ENCODE measurements at regions not wholly inside any gene's neighbourhood (a gene's known extent, or its start where the extent isn't known, plus 50 kb on each side); places are given as distances from the start of the nearest gene placed in this dataset.

DNA sequence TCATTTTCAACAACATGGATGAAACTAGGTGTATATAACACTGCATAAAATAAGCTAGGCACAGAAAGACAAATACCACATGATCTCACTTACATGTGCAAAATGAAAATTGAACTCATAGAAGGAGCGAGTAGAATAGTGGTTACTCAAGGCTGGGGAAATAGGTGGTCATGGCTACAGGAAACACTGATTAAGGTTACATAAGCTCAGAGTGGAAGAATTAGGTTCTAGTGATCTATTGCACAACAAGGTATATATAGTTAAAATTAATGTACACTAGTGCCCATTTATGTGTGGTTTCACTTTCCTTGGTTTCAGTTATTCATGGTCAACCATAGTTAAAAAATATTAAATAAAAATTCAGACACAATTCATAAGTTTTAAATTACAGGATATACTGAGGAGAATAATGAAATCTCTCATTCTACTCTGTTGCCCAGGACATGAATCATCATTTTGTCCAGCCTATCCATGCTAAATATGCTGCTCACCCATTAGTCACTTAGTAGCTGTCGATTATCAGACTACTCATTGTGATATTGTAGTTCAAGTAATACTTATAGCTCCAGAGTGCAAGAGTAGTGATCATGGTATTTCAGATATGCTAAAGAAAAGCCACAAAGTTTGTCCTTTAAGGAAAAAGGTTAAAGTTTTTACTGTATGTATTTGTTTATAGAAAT lies 1530.9 kb upstream of the LRRTM1 start:
- Mint-ChIP-seq H3K27ac (no peak overlapping the region), H3K4me1 (no peaks in the 10 kb centered on the region), H3K9me3 (peaks cover 3 to 21% (median 8%) of the 10 kb centered on the region in 3 donors), H3K27me3 (no peaks in the 10 kb centered on the region), H3K36me3 (no peaks in the 10 kb centered on the region), H3K4me3 (no peak overlapping the region)

DNA sequence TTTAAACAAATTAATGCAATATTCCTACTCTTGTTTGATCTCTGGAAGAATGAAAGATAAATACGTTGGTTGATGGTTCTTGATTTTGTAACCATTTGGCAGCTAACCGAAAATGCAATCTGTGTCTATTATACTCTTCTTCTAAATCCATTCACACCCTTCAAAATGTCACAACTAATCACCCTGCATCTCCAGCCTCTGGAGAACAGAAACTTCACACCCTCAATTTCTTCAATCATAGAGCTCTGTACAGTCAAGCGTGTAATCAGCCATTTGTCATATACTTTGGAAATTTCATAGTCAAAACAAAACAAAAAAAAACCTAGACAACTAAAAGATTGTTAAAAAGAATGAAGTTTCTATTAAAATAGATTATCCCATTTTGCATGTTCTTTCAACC lies 1482.3 kb upstream of the LRRTM1 start:
- Mint-ChIP-seq H3K4me3 (no peak overlapping the region), H3K27ac (no peak overlapping the region), H3K4me1 (no peaks in the 10 kb centered on the region), H3K9me3 (peaks cover 2 to 32% (median 2%) of the 10 kb centered on the region in 3 donors), H3K27me3 (no peaks in the 10 kb centered on the region), H3K36me3 (no peaks in the 10 kb centered on the region)

DNA sequence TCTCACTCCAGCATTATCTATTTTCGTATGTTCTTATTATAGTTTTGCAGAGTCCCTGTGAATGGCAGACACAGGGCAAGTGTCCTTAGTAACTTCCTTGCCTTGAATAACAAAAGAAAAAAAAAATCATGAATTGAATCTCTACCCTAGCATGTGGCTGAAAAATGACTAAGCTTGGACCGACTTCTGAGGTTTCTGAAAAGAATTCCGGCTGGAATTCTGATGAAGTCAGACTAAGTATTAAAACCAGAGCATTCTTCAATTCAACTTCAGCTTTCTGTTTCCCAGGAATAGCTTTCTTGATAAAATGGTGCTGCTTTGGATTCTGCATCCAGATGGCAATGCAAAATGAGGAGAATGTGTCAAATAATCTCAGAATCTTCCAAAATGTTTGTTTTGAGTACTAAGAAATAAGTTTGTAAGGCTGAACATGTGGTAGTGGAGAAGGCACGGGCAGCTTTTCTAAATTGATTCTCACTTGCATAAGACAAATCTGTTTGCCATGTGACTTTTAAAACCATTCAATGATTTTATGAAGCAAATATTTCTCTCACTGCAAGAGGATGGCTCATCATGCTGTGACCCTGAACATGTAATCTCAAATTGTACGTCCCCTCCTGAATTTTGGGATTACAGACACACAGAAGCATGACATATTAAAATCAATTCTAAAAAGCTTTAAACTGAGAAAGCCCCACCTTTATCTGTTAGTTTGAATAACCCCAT lies 1462.8 kb upstream of the LRRTM1 start:
- H3K9me3 Mint-ChIP-seq = peaks cover 0 to 6% (median 2%) of the 10 kb centered on the region in 3 donors
- H3K4me3 Mint-ChIP-seq = no peak overlapping the region
- H3K4me1 Mint-ChIP-seq = peaks cover 0 to 2% (median 0%) of the 10 kb centered on the region in 3 donors
- H3K27ac Mint-ChIP-seq = no peak overlapping the region
- no peaks in the 10 kb centered on the region for H3K27me3 Mint-ChIP-seq
- no peaks in the 10 kb centered on the region for H3K36me3 Mint-ChIP-seq

DNA sequence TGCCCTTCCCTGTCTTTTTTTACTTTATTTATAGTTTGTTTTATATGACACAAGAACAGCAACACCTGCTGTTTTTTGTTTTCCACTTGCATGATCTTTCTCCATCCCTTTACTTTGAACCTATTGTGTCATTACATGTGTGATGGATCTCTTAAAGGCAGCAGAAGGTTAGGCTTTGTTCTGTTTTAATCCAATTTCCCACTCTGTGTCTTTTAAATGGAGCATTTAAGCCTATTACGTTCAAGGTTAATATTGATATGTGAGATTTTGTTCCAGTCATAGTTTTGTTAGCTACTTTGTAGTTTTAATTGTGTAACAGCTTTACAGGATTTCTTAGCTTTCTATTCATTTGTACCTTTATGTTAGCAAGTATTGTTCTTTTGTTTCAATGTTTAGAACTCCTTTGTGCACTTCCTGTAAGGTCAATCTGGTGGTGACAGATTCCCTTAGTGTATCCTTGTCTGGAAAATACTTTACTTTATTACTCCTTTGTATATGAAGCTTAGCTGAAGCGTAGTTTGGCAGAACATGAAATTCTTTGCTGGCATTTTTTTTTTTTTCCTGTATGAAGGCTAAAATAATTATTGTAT lies 1443.0 kb upstream of the LRRTM1 start:
- H3K4me3 Mint-ChIP-seq = no peak overlapping the region
- H3K9me3 Mint-ChIP-seq = peaks cover 0 to 13% (median 5%) of the 10 kb centered on the region in 3 donors
- H3K4me1 Mint-ChIP-seq = no peaks in the 10 kb centered on the region
- no peak overlapping the region for H3K27ac Mint-ChIP-seq
- no peaks in the 10 kb centered on the region for H3K36me3 Mint-ChIP-seq
- no peaks in the 10 kb centered on the region for H3K27me3 Mint-ChIP-seq

- Mint-ChIP-seq H3K36me3 (no peaks in the 10 kb centered on the region), H3K9me3 (peaks cover 3 to 4% (median 4%) of the 10 kb centered on the region in 3 donors), H3K4me1 (peaks cover 0 to 1% (median 0%) of the 10 kb centered on the region in 3 donors), H3K27ac (no peak overlapping the region), H3K4me3 (no peak overlapping the region), H3K27me3 (no peaks in the 10 kb centered on the region)
Observed at GRCh38 chr2:81739966-81740365, 1435.4 kb upstream of the LRRTM1 start.

DNA sequence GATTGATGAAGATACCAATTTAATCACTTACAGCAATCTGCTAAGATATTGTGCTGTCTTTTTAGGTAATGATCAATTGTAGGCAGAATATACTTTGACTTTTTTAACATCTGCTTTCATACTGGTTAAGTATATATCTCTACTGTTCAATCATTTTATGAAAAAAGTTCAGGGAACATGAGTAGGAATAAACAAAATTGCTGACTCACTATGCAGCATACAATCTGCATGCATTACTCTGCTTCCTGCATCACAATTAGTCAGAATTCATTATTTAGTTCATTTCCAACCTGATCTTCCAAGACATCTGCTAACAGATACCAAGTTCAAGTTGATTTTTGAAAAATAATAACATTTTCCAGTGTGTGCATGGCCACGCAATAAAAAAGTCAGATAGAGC lies 1430.4 kb upstream of the LRRTM1 start:
- H3K27ac Mint-ChIP-seq = no peak overlapping the region
- no peaks in the 10 kb centered on the region for H3K4me1 Mint-ChIP-seq
- H3K36me3 Mint-ChIP-seq = no peaks in the 10 kb centered on the region
- H3K4me3 Mint-ChIP-seq = no peak overlapping the region
- no peaks in the 10 kb centered on the region for H3K27me3 Mint-ChIP-seq
- peaks cover 6% of the 10 kb centered on the region in 3 donors for H3K9me3 Mint-ChIP-seq

GRCh38 chr2:81714817-81715216 lies 1410.3 kb upstream of the LRRTM1 start:
- Mint-ChIP-seq H3K36me3 (peaks cover 2% of the 10 kb centered on the region), H3K4me3 (no peak overlapping the region), H3K27ac (no peak overlapping the region), H3K4me1 (no peaks in the 10 kb centered on the region), H3K27me3 (no peaks in the 10 kb centered on the region), H3K9me3 (peaks cover 7 to 24% (median 10%) of the 10 kb centered on the region in 3 donors)

GRCh38 chr2:81706856-81707255 lies 1402.3 kb upstream of the LRRTM1 start:
- Mint-ChIP-seq H3K9me3 (peaks cover 2 to 9% (median 5%) of the 10 kb centered on the region in 3 donors), H3K27me3 (no peaks in the 10 kb centered on the region), H3K27ac (no peak overlapping the region), H3K4me3 (no peak overlapping the region), H3K4me1 (no peaks in the 10 kb centered on the region), H3K36me3 (no peaks in the 10 kb centered on the region)

DNA sequence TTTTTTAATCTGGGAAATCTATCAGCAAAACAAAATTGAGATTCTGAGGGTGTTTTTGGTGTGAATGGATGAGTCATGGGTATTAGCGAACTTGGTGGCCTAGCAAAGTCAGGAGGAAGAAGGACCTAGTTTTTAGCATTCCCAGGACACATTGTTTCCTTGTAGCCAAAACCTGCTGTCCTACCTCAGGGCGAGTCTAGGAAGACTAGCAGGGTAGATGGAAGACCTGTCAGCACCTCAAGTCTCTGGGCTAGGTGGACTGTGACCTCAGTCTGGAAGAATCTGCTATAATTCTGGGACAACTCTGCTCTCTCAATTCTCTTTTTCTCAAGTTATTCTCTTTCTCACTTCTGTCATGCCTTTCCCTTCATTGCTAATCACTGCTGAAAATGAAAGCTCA lies 1399.3 kb upstream of the LRRTM1 start:
- Mint-ChIP-seq H3K4me1 (no peaks in the 10 kb centered on the region), H3K9me3 (peaks cover 0 to 6% (median 3%) of the 10 kb centered on the region in 3 donors), H3K4me3 (no peak overlapping the region), H3K27me3 (no peaks in the 10 kb centered on the region), H3K36me3 (no peaks in the 10 kb centered on the region), H3K27ac (no peak overlapping the region)

DNA sequence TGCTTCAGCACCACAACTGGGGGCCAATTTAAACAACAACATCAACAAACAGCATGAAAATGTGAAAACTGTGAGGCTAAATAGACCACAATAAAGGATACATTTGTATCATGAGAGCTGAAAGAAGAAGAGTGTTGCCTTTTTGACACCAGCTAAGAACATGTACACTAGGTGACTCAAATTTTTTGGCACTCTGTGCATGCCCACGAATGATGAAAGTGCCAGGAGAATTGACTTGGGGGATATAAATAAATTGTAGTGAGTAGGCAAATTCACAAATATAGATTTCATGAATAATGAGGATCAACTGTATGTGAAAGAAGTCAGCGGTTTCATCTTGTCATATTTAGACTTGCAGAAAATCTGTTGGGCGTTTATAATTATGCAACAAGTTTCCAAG lies 1388.0 kb upstream of the LRRTM1 start:
- Mint-ChIP-seq H3K27me3 (no peaks in the 10 kb centered on the region), H3K27ac (no peak overlapping the region), H3K4me3 (no peak overlapping the region), H3K9me3 (peaks cover 4 to 9% (median 9%) of the 10 kb centered on the region in 3 donors), H3K36me3 (no peaks in the 10 kb centered on the region), H3K4me1 (no peaks in the 10 kb centered on the region)

- Mint-ChIP-seq H3K4me1 (no peaks in the 10 kb centered on the region), H3K27ac (no peak overlapping the region), H3K27me3 (no peaks in the 10 kb centered on the region), H3K4me3 (no peak overlapping the region), H3K9me3 (peaks cover 0 to 8% (median 2%) of the 10 kb centered on the region in 3 donors), H3K36me3 (no peaks in the 10 kb centered on the region)
Observed at GRCh38 chr2:81675641-81676040, 1371.1 kb upstream of the LRRTM1 start.

DNA sequence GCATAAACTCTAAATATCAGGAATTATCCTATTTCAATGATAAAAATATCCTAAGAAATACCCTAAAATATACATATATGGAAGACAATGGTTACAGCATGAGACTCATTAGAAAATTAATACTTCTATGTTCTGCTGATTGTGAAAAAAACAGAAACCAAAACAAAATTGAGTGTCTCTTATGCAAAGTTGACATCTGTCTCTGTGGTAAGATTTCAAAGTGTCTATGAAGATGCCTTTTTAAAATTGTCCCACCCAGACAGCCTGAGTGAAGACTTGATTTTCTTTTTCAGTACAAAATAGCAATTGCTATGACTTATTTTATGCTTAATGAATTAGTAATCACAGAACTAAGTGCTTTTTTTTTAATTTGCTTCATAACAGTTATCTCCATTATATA lies 1368.4 kb upstream of the LRRTM1 start:
- H3K4me1 Mint-ChIP-seq = no peaks in the 10 kb centered on the region
- no peaks in the 10 kb centered on the region for H3K36me3 Mint-ChIP-seq
- no peaks in the 10 kb centered on the region for H3K27me3 Mint-ChIP-seq
- H3K4me3 Mint-ChIP-seq = no peak overlapping the region
- H3K27ac Mint-ChIP-seq = no peak overlapping the region
- H3K9me3 Mint-ChIP-seq = peaks cover 1 to 6% (median 2%) of the 10 kb centered on the region in 3 donors

- H3K4me3 Mint-ChIP-seq = no peak overlapping the region
Observed at GRCh38 chr2:81672516-81672915, 1368.0 kb upstream of the LRRTM1 start.

DNA sequence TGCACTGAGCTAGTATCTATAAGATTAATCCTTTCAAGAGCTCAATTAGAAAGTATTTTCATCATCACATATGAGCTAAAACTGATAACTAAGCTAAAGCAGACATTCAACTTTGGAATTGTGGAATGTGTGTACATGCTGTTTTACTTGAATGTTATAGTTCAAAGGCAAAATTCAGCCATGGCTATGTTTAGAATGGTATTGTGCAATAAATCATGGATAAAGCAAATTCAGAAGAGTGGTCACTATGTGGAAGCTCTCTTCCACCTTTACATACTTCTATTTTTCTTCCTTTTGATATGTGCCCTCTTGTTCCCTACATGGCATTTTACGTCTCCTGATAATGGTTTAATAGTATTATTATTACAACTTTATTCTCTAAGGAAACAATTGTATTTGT lies 1366.3 kb upstream of the LRRTM1 start:
- H3K9me3 Mint-ChIP-seq = peaks cover 1 to 6% (median 2%) of the 10 kb centered on the region in 3 donors
- no peaks in the 10 kb centered on the region for H3K36me3 Mint-ChIP-seq
- H3K27ac Mint-ChIP-seq = no peak overlapping the region
- H3K27me3 Mint-ChIP-seq = no peaks in the 10 kb centered on the region
- H3K4me3 Mint-ChIP-seq = no peak overlapping the region
- no peaks in the 10 kb centered on the region for H3K4me1 Mint-ChIP-seq

More at GRCh38 chr2:81672516-81672915, 1368.0 kb upstream of the LRRTM1 start:
- Mint-ChIP-seq H3K4me1 (no peaks in the 10 kb centered on the region), H3K27me3 (no peaks in the 10 kb centered on the region), H3K27ac (no peak overlapping the region), H3K36me3 (no peaks in the 10 kb centered on the region), H3K9me3 (peaks cover 1 to 6% (median 2%) of the 10 kb centered on the region in 3 donors)

GRCh38 chr2:81661081-81661480 lies 1356.5 kb upstream of the LRRTM1 start:
- H3K4me1 Mint-ChIP-seq = no peaks in the 10 kb centered on the region
- no peak overlapping the region for H3K27ac Mint-ChIP-seq
- peaks cover 4 to 18% (median 6%) of the 10 kb centered on the region in 3 donors for H3K9me3 Mint-ChIP-seq
- no peaks in the 10 kb centered on the region for H3K27me3 Mint-ChIP-seq
- peaks cover 3% of the 10 kb centered on the region for H3K36me3 Mint-ChIP-seq
- no peak overlapping the region for H3K4me3 Mint-ChIP-seq
